ENCODE measurements at regions not wholly inside any gene's neighbourhood (a gene's known extent, or its start where the extent isn't known, plus 50 kb on each side); places are given as distances from the start of the nearest gene placed in this dataset.
"Not testable (repeated sequence)": the region's sequence is repeated elsewhere in the genome, so short reads cannot be mapped to it uniquely, and the experiment has no call there.

DNA sequence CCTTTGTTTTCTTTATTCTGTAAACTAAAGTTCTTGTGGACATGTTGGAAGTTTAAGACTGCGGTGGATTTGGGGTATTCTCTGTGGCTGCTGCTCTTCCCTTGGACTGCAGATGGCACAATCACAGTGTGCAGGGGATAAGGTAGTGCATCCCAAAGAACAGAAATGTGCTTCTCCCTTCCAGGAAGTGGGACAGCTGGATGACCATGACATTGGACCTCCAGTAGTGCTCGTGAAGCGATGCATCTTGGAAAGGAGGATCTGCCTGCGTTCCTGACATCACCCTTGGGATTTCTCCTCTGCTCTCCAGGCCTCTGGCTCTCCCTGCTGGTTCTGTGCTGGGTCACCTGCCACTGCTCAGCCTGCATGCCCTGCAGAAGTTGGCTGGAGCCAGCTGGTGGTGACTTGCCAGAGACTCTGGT, 109.9 kb downstream of the SLC4A3 start:
- no peak overlapping the region for H3K27ac Mint-ChIP-seq
- H3K36me3 Mint-ChIP-seq: no peaks in the 10 kb centered on the region
- peaks cover 7% of the 10 kb centered on the region for H3K27me3 Mint-ChIP-seq
- no peaks in the 10 kb centered on the region for H3K4me1 Mint-ChIP-seq
- H3K9me3 Mint-ChIP-seq: no peaks in the 10 kb centered on the region
- ATAC-seq (ENCODE audit: low read depth): no peak
- no peak overlapping the region for H3K4me3 Mint-ChIP-seq
- no peak for DNase-seq (ENCODE audit: low spot score in 2 of 2)

DNA sequence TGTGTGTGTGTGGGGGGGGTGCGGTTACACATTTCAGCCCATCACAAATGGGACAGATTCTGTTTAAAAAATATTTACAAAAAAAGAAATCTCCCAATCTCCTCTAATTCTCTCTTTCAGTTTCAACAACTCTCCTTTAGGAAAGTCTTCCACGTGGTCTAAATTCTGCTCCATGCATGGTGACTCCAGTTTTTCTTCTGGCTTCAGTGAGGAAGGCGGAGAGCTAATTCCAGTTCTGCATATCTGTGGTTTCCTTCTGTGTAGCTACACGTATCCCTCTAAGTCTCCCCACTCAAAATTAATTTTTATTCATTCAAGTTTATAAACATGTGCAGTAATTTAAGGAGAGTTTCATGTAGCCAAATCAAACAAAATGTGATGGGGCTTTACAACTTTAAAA, 111.6 kb downstream of the SLC4A3 start:
- no peak for DNase-seq (ENCODE audit: low spot score in 2 of 2)
- H3K4me3 Mint-ChIP-seq: no peak overlapping the region
- H3K9me3 Mint-ChIP-seq: no peaks in the 10 kb centered on the region
- H3K27ac Mint-ChIP-seq: no peak overlapping the region
- H3K36me3 Mint-ChIP-seq: no peaks in the 10 kb centered on the region
- H3K4me1 Mint-ChIP-seq: no peaks in the 10 kb centered on the region
- ATAC-seq (ENCODE audit: low read depth): no peak
- peaks cover 3% of the 10 kb centered on the region for H3K27me3 Mint-ChIP-seq

DNA sequence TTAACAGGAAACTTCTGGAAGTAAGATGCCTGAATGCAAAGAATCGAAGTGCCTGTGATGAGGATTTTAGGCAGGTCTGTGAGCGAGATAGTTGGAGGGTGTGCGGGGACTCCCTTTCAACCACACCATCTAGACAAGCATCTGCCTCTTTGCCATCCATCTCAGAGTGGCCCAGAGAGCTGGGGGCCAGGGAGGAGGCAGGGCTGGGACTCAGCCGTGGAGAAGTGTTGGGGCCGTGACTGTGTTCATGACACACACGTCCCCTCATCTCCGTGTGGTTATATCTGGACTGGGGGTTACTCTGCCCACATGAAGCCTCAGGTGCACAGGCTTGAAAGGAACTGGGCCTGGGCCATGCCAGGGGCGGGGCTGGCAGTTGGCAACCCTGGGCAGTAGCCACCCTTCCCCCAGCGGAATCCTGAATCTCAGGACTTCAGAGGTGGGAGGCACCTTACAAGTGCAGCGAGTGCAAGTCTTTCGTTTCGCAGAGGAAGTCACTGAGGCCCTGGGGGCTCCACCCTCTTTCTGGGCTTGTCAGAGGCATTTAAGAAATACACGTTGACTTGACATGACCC, 112.5 kb downstream of the SLC4A3 start:
- Mint-ChIP-seq H3K4me3 (no peak overlapping the region), H3K27ac (no peak overlapping the region), H3K9me3 (no peaks in the 10 kb centered on the region), H3K36me3 (no peaks in the 10 kb centered on the region), H3K4me1 (no peaks in the 10 kb centered on the region), H3K27me3 (peaks cover 3% of the 10 kb centered on the region)
- ATAC-seq (ENCODE audit: low read depth) (no peak), DNase-seq (ENCODE audit: low spot score in 2 of 2) (no peak)

DNA sequence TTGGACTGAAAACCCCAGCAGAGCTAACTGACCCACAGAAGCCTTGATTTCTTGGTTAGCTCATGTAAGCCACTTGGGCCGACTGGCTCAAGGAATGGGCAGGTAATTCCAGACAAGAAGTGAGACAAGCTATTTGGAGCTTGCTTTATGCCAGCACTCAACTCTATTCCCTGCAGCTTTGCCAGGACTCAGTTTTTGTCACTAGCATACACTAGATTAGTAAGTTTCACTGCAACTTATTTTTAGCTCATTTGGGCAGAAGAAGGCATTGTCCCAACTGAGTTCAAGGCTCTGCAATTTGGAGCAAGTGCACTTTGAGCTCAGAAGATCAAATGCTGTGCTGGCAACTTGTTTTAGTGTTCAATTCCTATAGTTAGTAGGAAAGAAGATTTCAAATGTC, 116.1 kb downstream of the SLC4A3 start:
- peaks cover 2% of the 10 kb centered on the region for H3K27me3 Mint-ChIP-seq
- DNase-seq (ENCODE audit: low spot score in 2 of 2) (no peak), ATAC-seq (ENCODE audit: low read depth) (no peak)
- H3K4me1 Mint-ChIP-seq: no peaks in the 10 kb centered on the region
- H3K4me3 Mint-ChIP-seq: no peak overlapping the region
- H3K27ac Mint-ChIP-seq: no peak overlapping the region
- H3K36me3 Mint-ChIP-seq: no peaks in the 10 kb centered on the region
- no peaks in the 10 kb centered on the region for H3K9me3 Mint-ChIP-seq

DNA sequence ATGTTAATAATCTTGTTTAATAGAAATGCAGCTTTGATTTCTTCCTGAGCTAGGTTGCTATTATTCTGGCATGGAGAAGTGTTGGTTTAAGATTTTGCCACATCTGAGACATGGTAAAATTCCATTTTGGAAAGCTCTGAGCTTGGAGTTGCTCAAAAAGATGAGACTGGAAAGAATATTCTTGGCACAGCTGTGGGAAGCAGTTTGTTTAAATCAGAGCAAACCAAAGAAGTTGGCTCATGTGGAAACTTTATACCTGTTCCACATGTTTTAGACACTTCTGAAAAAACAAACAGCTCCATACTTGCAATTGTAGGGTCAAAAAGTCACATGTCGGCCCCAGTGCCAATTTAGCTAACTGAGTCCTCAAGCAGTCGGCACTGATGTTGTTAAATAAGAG, 116.6 kb downstream of the SLC4A3 start:
- Mint-ChIP-seq H3K4me3 (no peak overlapping the region), H3K27me3 (peaks cover under 1% of the 10 kb centered on the region), H3K27ac (no peak overlapping the region), H3K4me1 (no peaks in the 10 kb centered on the region), H3K9me3 (no peaks in the 10 kb centered on the region), H3K36me3 (no peaks in the 10 kb centered on the region)
- no peak for DNase-seq (ENCODE audit: low spot score in 2 of 2)
- ATAC-seq (ENCODE audit: low read depth): no peak

GRCh38 chr2:219744600-219744999, 117.2 kb downstream of the SLC4A3 start:
- no peak for DNase-seq (ENCODE audit: low spot score in 2 of 2)
- H3K4me3 Mint-ChIP-seq: no peak overlapping the region

GRCh38 chr2:219747637-219748036, 120.2 kb downstream of the SLC4A3 start:
- H3K27me3 Mint-ChIP-seq: no peaks in the 10 kb centered on the region

More at GRCh38 chr2:219744600-219744999, 117.2 kb downstream of the SLC4A3 start:
- Mint-ChIP-seq H3K27me3 (no peaks in the 10 kb centered on the region), H3K27ac (no peak overlapping the region), H3K36me3 (no peaks in the 10 kb centered on the region), H3K9me3 (no peaks in the 10 kb centered on the region), H3K4me1 (no peaks in the 10 kb centered on the region)
- ATAC-seq (ENCODE audit: low read depth): no peak

GRCh38 chr2:219748671-219749570, 121.5 kb downstream of the SLC4A3 start:
- no peak overlapping the region for H3K27ac Mint-ChIP-seq
- DNase-seq (ENCODE audit: low spot score in 2 of 2) (no peak), ATAC-seq (ENCODE audit: low read depth) (no peak)
- H3K4me3 Mint-ChIP-seq: no peak overlapping the region
- peaks cover 2% of the 10 kb centered on the region for H3K9me3 Mint-ChIP-seq
- no peaks in the 10 kb centered on the region for H3K27me3 Mint-ChIP-seq
- no peaks in the 10 kb centered on the region for H3K4me1 Mint-ChIP-seq
- no peaks in the 10 kb centered on the region for H3K36me3 Mint-ChIP-seq

More at GRCh38 chr2:219747637-219748036, 120.2 kb downstream of the SLC4A3 start:
- Mint-ChIP-seq H3K36me3 (no peaks in the 10 kb centered on the region), H3K4me1 (no peaks in the 10 kb centered on the region), H3K9me3 (peaks cover 2% of the 10 kb centered on the region), H3K27ac (no peak overlapping the region), H3K4me3 (no peak overlapping the region)
- DNase-seq (ENCODE audit: low spot score in 2 of 2) (no peak), ATAC-seq (ENCODE audit: low read depth) (no peak)

- H3K9me3 Mint-ChIP-seq: peaks cover 13% of the 10 kb centered on the region
Measured at GRCh38 chr2:219751121-219751520, 123.7 kb downstream of the SLC4A3 start.

DNA sequence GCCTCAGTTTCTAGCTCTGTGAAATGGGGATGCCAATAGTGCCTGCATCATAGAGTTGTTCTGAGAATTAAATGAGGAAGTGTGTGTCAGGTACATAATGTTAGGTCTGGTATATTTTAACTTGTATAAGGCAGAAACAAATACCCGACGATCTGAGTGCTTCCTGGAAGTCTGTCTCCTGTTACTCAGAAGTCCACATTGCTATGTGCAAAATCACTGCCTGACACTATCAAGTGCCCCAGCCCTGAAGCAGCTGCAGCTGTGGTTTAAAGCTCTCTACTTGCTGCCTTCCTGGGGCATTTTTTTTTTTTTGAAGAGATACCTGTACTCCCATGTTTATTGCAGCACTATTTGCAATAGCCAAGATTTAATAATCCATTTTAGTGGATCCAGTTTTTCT, 125.3 kb downstream of the SLC4A3 start:
- H3K36me3 Mint-ChIP-seq: peaks cover 3% of the 10 kb centered on the region

More at GRCh38 chr2:219751121-219751520, 123.7 kb downstream of the SLC4A3 start:
- H3K4me3 Mint-ChIP-seq; H3K27me3 Mint-ChIP-seq; H3K27ac Mint-ChIP-seq; H3K4me1 Mint-ChIP-seq; H3K36me3 Mint-ChIP-seq; DNase-seq (ENCODE audit: low spot score in 2 of 2); ATAC-seq (ENCODE audit: low read depth): not testable (repeated sequence)

DNA sequence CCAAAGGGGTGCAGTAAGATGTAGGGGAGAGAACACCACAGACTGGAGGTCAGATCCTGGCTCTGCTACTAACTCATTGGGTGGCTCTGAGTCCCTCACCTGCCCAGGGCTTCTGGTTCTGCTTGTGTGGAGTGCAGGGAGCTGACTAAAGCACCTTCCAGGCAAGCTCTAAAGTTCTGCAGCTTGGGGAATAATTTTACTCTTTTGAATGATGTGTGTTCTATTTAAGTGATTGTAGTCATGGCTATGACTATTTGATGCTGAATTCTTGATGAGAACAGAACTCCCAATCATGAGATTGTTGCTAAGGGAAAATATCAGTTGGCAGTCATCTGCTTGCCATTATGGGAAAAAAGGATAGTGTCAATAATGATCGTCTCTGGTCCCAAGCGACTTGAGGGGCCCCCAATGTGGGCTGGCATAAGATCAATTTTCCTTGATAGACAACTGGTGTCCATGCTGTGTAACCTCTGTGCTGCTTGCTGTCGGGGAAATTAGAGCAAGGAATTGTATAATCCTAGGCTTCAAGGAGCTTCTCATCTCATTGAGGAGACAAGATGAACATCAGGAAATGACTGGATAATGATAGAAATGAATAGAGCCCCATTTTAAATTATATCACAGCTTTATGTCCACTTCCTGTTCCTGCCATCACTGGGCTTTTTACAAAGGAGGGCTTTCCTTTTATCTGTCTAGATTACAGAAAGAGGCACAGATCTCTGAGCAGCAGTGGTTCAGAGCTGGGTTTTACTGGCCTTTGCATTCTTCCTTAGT, 131.7 kb downstream of the SLC4A3 start:
- Mint-ChIP-seq H3K36me3 (peaks cover 3% of the 10 kb centered on the region), H3K27me3 (peaks cover 9% of the 10 kb centered on the region), H3K27ac (no peak overlapping the region), H3K4me1 (no peaks in the 10 kb centered on the region), H3K4me3 (no peak overlapping the region), H3K9me3 (peaks cover 11% of the 10 kb centered on the region)
- DNase-seq (ENCODE audit: low spot score in 2 of 2): no peak
- no peak for ATAC-seq (ENCODE audit: low read depth)

More for the DNA sequence above, 125.3 kb downstream of the SLC4A3 start:
- DNase-seq (ENCODE audit: low spot score in 2 of 2): no peak
- H3K4me3 Mint-ChIP-seq: no peak overlapping the region
- ATAC-seq (ENCODE audit: low read depth): no peak
- H3K27ac Mint-ChIP-seq: no peak overlapping the region
- no peaks in the 10 kb centered on the region for H3K4me1 Mint-ChIP-seq
- H3K27me3 Mint-ChIP-seq: peaks cover 3% of the 10 kb centered on the region
- peaks cover 13% of the 10 kb centered on the region for H3K9me3 Mint-ChIP-seq

- Mint-ChIP-seq H3K27ac (no peak overlapping the region), H3K27me3 (peaks cover 9% of the 10 kb centered on the region), H3K4me3 (no peak overlapping the region), H3K36me3 (no peaks in the 10 kb centered on the region), H3K9me3 (peaks cover 8% of the 10 kb centered on the region), H3K4me1 (no peaks in the 10 kb centered on the region)
- ATAC-seq (ENCODE audit: low read depth) (no peak), DNase-seq (ENCODE audit: low spot score in 2 of 2) (no peak)
Measured at GRCh38 chr2:219759801-219760200, 132.4 kb downstream of the SLC4A3 start.

- H3K4me1 Mint-ChIP-seq: no peaks in the 10 kb centered on the region
- H3K4me3 Mint-ChIP-seq: no peak overlapping the region
- peaks cover 5% of the 10 kb centered on the region for H3K27me3 Mint-ChIP-seq
- H3K36me3 Mint-ChIP-seq: peaks cover 2% of the 10 kb centered on the region
- DNase-seq (ENCODE audit: low spot score in 2 of 2): no peak
- peaks cover 7% of the 10 kb centered on the region for H3K9me3 Mint-ChIP-seq
- no peak overlapping the region for H3K27ac Mint-ChIP-seq
- no peak for ATAC-seq (ENCODE audit: low read depth)
Measured at GRCh38 chr2:219765231-219765911, 137.9 kb downstream of the SLC4A3 start.

All from memory B cell (primary cell).